Kidney (tissue), 13 donors: ENCODE measurements at regions not wholly inside any gene's neighbourhood (a gene's known extent, or its start where the extent isn't known, plus 50 kb on each side); places are given as distances from the start of the nearest gene placed in this dataset.

Experiments
- DNase-seq, 5 donors: peaks; one replicate each; pipeline ENCODE4 v3.0.0-alpha.2; 2013 to 2020
- FAIRE-seq: peaks from 2 replicates; lab custom pipeline; 2012; peaks lifted over from hg19 to GRCh38; lab: Jason Lieb, UNC
- H3K27ac ChIP-seq, 2 donors: one replicate each; pipeline ENCODE4 v1.7.0; 2013; ENCODE audit warnings: low read depth in 2 of 2, low read length in 2 of 2, inconsistent platforms in 1 of 2
- H3K27me3 ChIP-seq: one replicate; pipeline ENCODE4 v1.7.1; 2013; ENCODE audit warnings: low read length, inconsistent platforms; ENCODE audit not compliant: control insufficient read depth, insufficient read depth
- H3K36me3 ChIP-seq, 3 donors: one replicate each; pipeline versions ENCODE4 v1.7.0 to v1.7.1; 2013; ENCODE audit warnings: low read length in 3 of 3, control low read depth in 1 of 3, inconsistent platforms in 1 of 3; ENCODE audit not compliant: insufficient read depth in 3 of 3, control insufficient read depth in 2 of 3
- H3K4me1 ChIP-seq, 3 donors: one replicate each; pipeline versions ENCODE4 v1.7.0 to v1.7.1; 2013; ENCODE audit warnings: low read length in 3 of 3, inconsistent platforms in 1 of 3, low read depth in 1 of 3; ENCODE audit not compliant: control insufficient read depth in 2 of 3, insufficient read depth in 2 of 3
- H3K4me3 ChIP-seq, 3 donors: one replicate each; pipeline versions ENCODE4 v1.7.0 to v1.8.1; 2013; ENCODE audit warnings: low read length in 3 of 3, control low read depth in 1 of 3, inconsistent platforms in 1 of 3
- H3K9ac ChIP-seq, 3 donors: one replicate each; pipeline versions ENCODE4 v1.7.0 to v1.7.1; 2013; ENCODE audit warnings: low read length in 3 of 3, control low read depth in 1 of 3, inconsistent platforms in 1 of 3
- H3K9me3 ChIP-seq, 3 donors: one replicate each; pipeline versions ENCODE4 v1.7.0 to v1.7.1; 2013; ENCODE audit warnings: low read length in 3 of 3, control low read depth in 1 of 3, inconsistent platforms in 1 of 3; ENCODE audit not compliant: control insufficient read depth in 2 of 3, insufficient read depth in 1 of 3
- intact Hi-C: fragments of 100-400 bp; cut with DNase I; formaldehyde crosslinking; loops from one replicate; pipeline ENCODE4 v1.11.1; 2022
- TF ChIP-seq, protein P1 (sequence below): IDR thresholded peaks from 3 replicates; pipeline ENCODE4 v1.5.1; 2012; ENCODE audit warnings: mild to moderate bottlenecking, moderate library complexity, borderline replicate concordance; ENCODE audit not compliant: insufficient read depth; ENCODE audit errors: extremely low read depth
- donor health status: control.
- donor health status: control.
- donor health status: control.
- donor health status: control.
- donor health status: control.
- donor health status: DM: yes; HTN: yes; CAD: no.
- donor health status: Normal renal cell carcinoma (clear cell type).

- H3K27ac ChIP-seq, result no peak overlapping the region
- H3K4me3 ChIP-seq, result no peak overlapping the region
- no peaks in the 10 kb centered on the region for H3K36me3 ChIP-seq
- TF ChIP-seq, protein P1, sequence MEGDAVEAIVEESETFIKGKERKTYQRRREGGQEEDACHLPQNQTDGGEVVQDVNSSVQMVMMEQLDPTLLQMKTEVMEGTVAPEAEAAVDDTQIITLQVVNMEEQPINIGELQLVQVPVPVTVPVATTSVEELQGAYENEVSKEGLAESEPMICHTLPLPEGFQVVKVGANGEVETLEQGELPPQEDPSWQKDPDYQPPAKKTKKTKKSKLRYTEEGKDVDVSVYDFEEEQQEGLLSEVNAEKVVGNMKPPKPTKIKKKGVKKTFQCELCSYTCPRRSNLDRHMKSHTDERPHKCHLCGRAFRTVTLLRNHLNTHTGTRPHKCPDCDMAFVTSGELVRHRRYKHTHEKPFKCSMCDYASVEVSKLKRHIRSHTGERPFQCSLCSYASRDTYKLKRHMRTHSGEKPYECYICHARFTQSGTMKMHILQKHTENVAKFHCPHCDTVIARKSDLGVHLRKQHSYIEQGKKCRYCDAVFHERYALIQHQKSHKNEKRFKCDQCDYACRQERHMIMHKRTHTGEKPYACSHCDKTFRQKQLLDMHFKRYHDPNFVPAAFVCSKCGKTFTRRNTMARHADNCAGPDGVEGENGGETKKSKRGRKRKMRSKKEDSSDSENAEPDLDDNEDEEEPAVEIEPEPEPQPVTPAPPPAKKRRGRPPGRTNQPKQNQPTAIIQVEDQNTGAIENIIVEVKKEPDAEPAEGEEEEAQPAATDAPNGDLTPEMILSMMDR, result no peak
- H3K27me3 ChIP-seq, result no peaks in the 10 kb centered on the region
- no peak for DNase-seq
- H3K4me1 ChIP-seq, result no peaks in the 10 kb centered on the region
- no peak for FAIRE-seq
- H3K9me3 ChIP-seq, result no peaks in the 10 kb centered on the region
- H3K9ac ChIP-seq, result no peak overlapping the region
- intact Hi-C loops, result no loop called here
Observed at GRCh38 chr11:131121426-131122333, 205.4 kb upstream of the SNX19 start.

GRCh38 chr11:131122448-131122847, 206.2 kb upstream of the SNX19 start:
- H3K4me1 ChIP-seq, result no peaks in the 10 kb centered on the region
- H3K9me3 ChIP-seq, result no peaks in the 10 kb centered on the region
- TF ChIP-seq, protein P1, result no peak
- DNase-seq (no peak), FAIRE-seq (no peak)
- intact Hi-C loops, result no loop called here
- no peak overlapping the region for H3K4me3 ChIP-seq
- no peaks in the 10 kb centered on the region for H3K27me3 ChIP-seq
- no peaks in the 10 kb centered on the region for H3K36me3 ChIP-seq
- no peak overlapping the region for H3K9ac ChIP-seq
- no peak overlapping the region for H3K27ac ChIP-seq

GRCh38 chr11:131129474-131129873, 213.2 kb upstream of the SNX19 start:
- TF ChIP-seq, protein P1, result no peak
- intact Hi-C loops, result no loop called here
- Histone ChIP-seq H3K27me3 (no peaks in the 10 kb centered on the region), H3K36me3 (no peaks in the 10 kb centered on the region), H3K9ac (no peak overlapping the region), H3K4me1 (no peaks in the 10 kb centered on the region), H3K27ac (no peak overlapping the region), H3K9me3 (peaks cover 0 to 8% (median 2%) of the 10 kb centered on the region in 3 donors), H3K4me3 (no peak overlapping the region)
- no peak for FAIRE-seq
- no peak for DNase-seq
